Neural cell (in vitro differentiated cells): ENCODE measurements at regions not wholly inside any gene's neighbourhood (a gene's known extent, or its start where the extent isn't known, plus 50 kb on each side); places are given as distances from the start of the nearest gene placed in this dataset.

Experiments used
- H2AFZ ChIP-seq: fragments of 200-600, 300-800 bp; sonication (generic), shearing (Covaris generic); 2 replicates; pipeline ENCODE4 v1.6.0; 2014; ENCODE audit warnings: low read depth, mild to moderate bottlenecking, antibody characterized with exemption, low read length, moderate library complexity
- H3F3A ChIP-seq: fragments of 200-600 bp; shearing (Covaris generic); 2 replicates; pipeline ENCODE4 v1.6.1; 2016; ENCODE audit warnings: mild to moderate bottlenecking, moderate library complexity, mixed read lengths, antibody characterized with exemption, low read length; ENCODE audit not compliant: insufficient read depth, poor library complexity, severe bottlenecking
- H3K27ac ChIP-seq: fragments of 200-600, 300-800 bp; sonication (generic), shearing (Covaris generic); 2 replicates; pipeline ENCODE4 v1.5.1; 2014; ENCODE audit warnings: mild to moderate bottlenecking, low read length, moderate library complexity
- H3K27me3 ChIP-seq: fragments of 300-800, 200-600 bp; sonication (generic), shearing (Covaris generic); 2 replicates; pipeline ENCODE4 v1.6.0; 2014; ENCODE audit warnings: mild to moderate bottlenecking, low read depth, low read length, moderate library complexity; ENCODE audit not compliant: insufficient read depth
- H3K36me3 ChIP-seq: fragments of 300-800, 200-600 bp; sonication (generic), shearing (Covaris generic); 2 replicates; pipeline ENCODE4 v1.5.1; 2014; ENCODE audit warnings: mild to moderate bottlenecking, antibody characterized with exemption, low read length, moderate library complexity; ENCODE audit not compliant: insufficient read depth
- H3K4me2 ChIP-seq: fragments of 300-800, 200-600 bp; sonication (generic), shearing (Covaris generic); 2 replicates; pipeline ENCODE4 v1.6.0; 2014; ENCODE audit warnings: mild to moderate bottlenecking, low read length
- H3K4me3 ChIP-seq: fragments of 300-800, 200-600 bp; sonication (generic), shearing (Covaris generic); 2 replicates; pipeline ENCODE4 v1.5.1; 2014; ENCODE audit warnings: mild to moderate bottlenecking, low read length, moderate library complexity
- H3K79me2 ChIP-seq: fragments of 200-600 bp; shearing (Covaris generic); replicated peaks from 2 replicates; pipeline ENCODE4 v1.6.0; 2014; ENCODE audit warnings: mild to moderate bottlenecking, low read length, moderate library complexity; ENCODE audit not compliant: insufficient read depth
- H3K9ac ChIP-seq: fragments of 300-800, 200-600 bp; sonication (generic), shearing (Covaris generic); 2 replicates; pipeline ENCODE4 v1.6.1; 2016; ENCODE audit warnings: mild to moderate bottlenecking, low read length, mixed read lengths
- H3K9me2 ChIP-seq: fragments of 200-600 bp; shearing (Covaris generic); 2 replicates; pipeline ENCODE4 v1.6.1; 2016; ENCODE audit warnings: mild to moderate bottlenecking, low read length, mixed read lengths; ENCODE audit not compliant: insufficient read depth
- H3K9me3 ChIP-seq: fragments of 200-600, 300-800 bp; sonication (generic), shearing (Covaris generic); 2 replicates; pipeline ENCODE4 v1.6.1; 2016; ENCODE audit warnings: mild to moderate bottlenecking, mixed run types, low read length, moderate library complexity, mixed read lengths
- H4K20me1 ChIP-seq: fragments of 200-600 bp; shearing (Covaris generic); 2 replicates; pipeline ENCODE4 v1.6.1; 2016; ENCODE audit warnings: mild to moderate bottlenecking, mixed run types; ENCODE audit not compliant: insufficient read depth
- EP300 ChIP-seq: fragments of 450-650 bp; conservative IDR thresholded peaks from 2 replicates; pipeline ENCODE4 v1.6.1; 2014; ENCODE audit warnings: antibody characterized with exemption, mild to moderate bottlenecking, moderate library complexity; ENCODE audit not compliant: poor library complexity, severe bottlenecking
- EZH2 ChIP-seq: fragments of 200-600, 300-800 bp; shearing (Covaris generic), sonication (generic); IDR thresholded peaks from 2 replicates; pipeline ENCODE4 v1.6.1; 2014; ENCODE audit warnings: antibody characterized with exemption, low read length, borderline replicate concordance, mild to moderate bottlenecking; ENCODE audit not compliant: insufficient read depth, poor library complexity, severe bottlenecking
- MXI1 ChIP-seq: fragments of 450-650 bp; conservative IDR thresholded peaks from 2 replicates; pipeline ENCODE4 v1.6.1; 2014; ENCODE audit warnings: antibody characterized with exemption, mild to moderate bottlenecking; ENCODE audit not compliant: poor library complexity, severe bottlenecking
- POLR2AphosphoS5 ChIP-seq: IDR thresholded peaks from 2 replicates; pipeline ENCODE4 v1.6.1; 2012
- RAD21 ChIP-seq: fragments of 450-650 bp; conservative IDR thresholded peaks from 2 replicates; pipeline ENCODE4 v1.6.1; 2014; ENCODE audit warnings: antibody characterized with exemption, mild to moderate bottlenecking, moderate library complexity
- REST ChIP-seq: IDR thresholded peaks from 2 replicates; pipeline ENCODE4 v1.6.1; 2012; ENCODE audit warnings: borderline replicate concordance
- SMC3 ChIP-seq: fragments of 450-650 bp; conservative IDR thresholded peaks from 2 replicates; pipeline ENCODE4 v1.6.1; 2014; ENCODE audit warnings: antibody characterized with exemption, mild to moderate bottlenecking, moderate library complexity; ENCODE audit not compliant: poor library complexity
- TAF1 ChIP-seq: IDR thresholded peaks from 2 replicates; pipeline ENCODE4 v1.6.1; 2012; ENCODE audit warnings: low read depth
- TF ChIP-seq, protein P1 (sequence below): fragments of 450-650 bp; IDR thresholded peaks from 2 replicates; pipeline ENCODE4 v1.5.1; 2014; ENCODE audit warnings: antibody characterized with exemption, mild to moderate bottlenecking, moderate library complexity; ENCODE audit not compliant: poor library complexity, severe bottlenecking

DNA sequence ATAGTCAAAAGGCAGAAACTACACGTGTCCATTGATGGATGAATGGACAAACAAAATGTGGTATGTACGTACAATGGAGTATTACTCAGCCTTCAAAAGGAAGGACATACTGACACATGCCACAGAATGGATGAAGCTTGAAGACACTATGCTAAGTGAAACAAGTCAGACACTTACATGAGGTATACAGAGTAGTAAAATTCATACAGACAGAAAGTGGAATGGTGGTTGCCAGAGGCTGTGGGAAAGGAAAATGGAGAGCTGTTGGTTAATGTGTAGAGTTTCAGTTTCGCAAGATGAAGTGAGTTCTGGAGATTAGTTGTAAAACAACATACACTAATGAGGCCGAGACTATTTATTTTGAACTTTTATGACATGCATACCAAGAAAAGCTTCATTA lies 67.4 kb upstream of the EPB41L3 start:
- Histone ChIP-seq H3K9ac (no peak overlapping the region), H4K20me1 (no peaks in the 10 kb centered on the region), H3K27ac (no peak overlapping the region), H3K27me3 (no peaks in the 10 kb centered on the region), H3K79me2 (no peaks in the 10 kb centered on the region), H3K9me3 (no peaks in the 10 kb centered on the region), H2AFZ (no peak overlapping the region), H3K4me2 (no peak overlapping the region), H3K36me3 (no peaks in the 10 kb centered on the region), H3K9me2 (no peaks in the 10 kb centered on the region), H3F3A (no peaks in the 10 kb centered on the region), H3K4me3 (no peak overlapping the region)
- TF ChIP-seq REST, result no peak
- TF ChIP-seq MXI1, result no peak
- no peak for TF ChIP-seq RAD21
- no peak for TF ChIP-seq SMC3
- TF ChIP-seq TAF1, result no peak
- TF ChIP-seq, protein P1, sequence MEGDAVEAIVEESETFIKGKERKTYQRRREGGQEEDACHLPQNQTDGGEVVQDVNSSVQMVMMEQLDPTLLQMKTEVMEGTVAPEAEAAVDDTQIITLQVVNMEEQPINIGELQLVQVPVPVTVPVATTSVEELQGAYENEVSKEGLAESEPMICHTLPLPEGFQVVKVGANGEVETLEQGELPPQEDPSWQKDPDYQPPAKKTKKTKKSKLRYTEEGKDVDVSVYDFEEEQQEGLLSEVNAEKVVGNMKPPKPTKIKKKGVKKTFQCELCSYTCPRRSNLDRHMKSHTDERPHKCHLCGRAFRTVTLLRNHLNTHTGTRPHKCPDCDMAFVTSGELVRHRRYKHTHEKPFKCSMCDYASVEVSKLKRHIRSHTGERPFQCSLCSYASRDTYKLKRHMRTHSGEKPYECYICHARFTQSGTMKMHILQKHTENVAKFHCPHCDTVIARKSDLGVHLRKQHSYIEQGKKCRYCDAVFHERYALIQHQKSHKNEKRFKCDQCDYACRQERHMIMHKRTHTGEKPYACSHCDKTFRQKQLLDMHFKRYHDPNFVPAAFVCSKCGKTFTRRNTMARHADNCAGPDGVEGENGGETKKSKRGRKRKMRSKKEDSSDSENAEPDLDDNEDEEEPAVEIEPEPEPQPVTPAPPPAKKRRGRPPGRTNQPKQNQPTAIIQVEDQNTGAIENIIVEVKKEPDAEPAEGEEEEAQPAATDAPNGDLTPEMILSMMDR, result no peak
- TF ChIP-seq EP300, result no peak
- no peak for TF ChIP-seq POLR2AphosphoS5
- no peak for TF ChIP-seq EZH2

DNA sequence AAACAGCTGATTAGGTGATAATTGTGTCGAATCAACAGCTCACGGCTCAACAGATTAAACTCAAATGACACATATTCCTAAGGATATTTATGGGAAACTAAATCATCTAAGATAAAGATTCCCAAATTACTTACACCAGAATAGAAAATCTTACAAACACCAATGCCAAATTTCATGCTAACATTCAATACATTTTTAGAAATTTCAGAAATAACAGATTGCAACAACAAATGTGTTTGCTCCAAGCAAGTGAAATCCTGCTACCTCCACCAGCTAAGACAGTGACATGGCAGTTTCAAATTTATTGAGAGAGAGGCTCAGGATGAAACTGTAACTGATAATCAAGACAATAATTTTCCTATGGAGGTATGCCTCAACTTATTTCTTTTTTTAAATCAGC lies 65.0 kb upstream of the EPB41L3 start:
- H3K9me3 ChIP-seq, result no peaks in the 10 kb centered on the region
- no peaks in the 10 kb centered on the region for H3K27me3 ChIP-seq
- no peak overlapping the region for H3K9ac ChIP-seq
- no peak overlapping the region for H3K27ac ChIP-seq
- H4K20me1 ChIP-seq, result no peaks in the 10 kb centered on the region
- H3K4me2 ChIP-seq, result no peak overlapping the region
- no peak overlapping the region for H3K4me3 ChIP-seq
- TF ChIP-seq MXI1, result no peak
- TF ChIP-seq, protein P1, result no peak
- H3F3A ChIP-seq, result no peaks in the 10 kb centered on the region
- no peaks in the 10 kb centered on the region for H3K9me2 ChIP-seq
- H2AFZ ChIP-seq, result no peak overlapping the region
- no peaks in the 10 kb centered on the region for H3K79me2 ChIP-seq
- no peaks in the 10 kb centered on the region for H3K36me3 ChIP-seq
